ENCODE measurements at regions not wholly inside any gene's neighbourhood (a gene's known extent, or its start where the extent isn't known, plus 50 kb on each side); places are given as distances from the start of the nearest gene placed in this dataset.

- Histone ChIP-seq H3K9me2 (no peaks in the 10 kb centered on the region), H3K4me2 (no peak overlapping the region), H4K20me1 (ENCODE audit: insufficient read depth) (no peaks in the 10 kb centered on the region), H3F3A (replicated peaks; ENCODE audit: insufficient read depth) (no peaks in the 10 kb centered on the region), H2AFZ (ENCODE audit: low read depth) (no peak overlapping the region), H3K4me3 (ENCODE audit: low read depth in 2 of 2, low read length in 1 of 2) (no peak overlapping the region), H3K79me2 (ENCODE audit: insufficient read depth) (no peaks in the 10 kb centered on the region), H3K9me3 (no peaks in the 10 kb centered on the region), H3K4me1 (ENCODE audit: control insufficient read depth in 1 of 2, insufficient read depth in 2 of 2, low read depth in 1 of 2, low read length in 1 of 2) (no peaks in the 10 kb centered on the region), H3K9ac (no peak overlapping the region), H3K27ac (ENCODE audit: low read depth in 2 of 2, low read length in 1 of 2) (no peak overlapping the region), H3K27me3 (ENCODE audit: insufficient read depth) (no peaks in the 10 kb centered on the region), H3K36me3 (replicated peaks in 1 of 2; ENCODE audit: control insufficient read depth in 1 of 2, insufficient read depth in 2 of 2, low read length in 1 of 2) (no peaks in the 10 kb centered on the region)
- TF ChIP-seq, protein P1, sequence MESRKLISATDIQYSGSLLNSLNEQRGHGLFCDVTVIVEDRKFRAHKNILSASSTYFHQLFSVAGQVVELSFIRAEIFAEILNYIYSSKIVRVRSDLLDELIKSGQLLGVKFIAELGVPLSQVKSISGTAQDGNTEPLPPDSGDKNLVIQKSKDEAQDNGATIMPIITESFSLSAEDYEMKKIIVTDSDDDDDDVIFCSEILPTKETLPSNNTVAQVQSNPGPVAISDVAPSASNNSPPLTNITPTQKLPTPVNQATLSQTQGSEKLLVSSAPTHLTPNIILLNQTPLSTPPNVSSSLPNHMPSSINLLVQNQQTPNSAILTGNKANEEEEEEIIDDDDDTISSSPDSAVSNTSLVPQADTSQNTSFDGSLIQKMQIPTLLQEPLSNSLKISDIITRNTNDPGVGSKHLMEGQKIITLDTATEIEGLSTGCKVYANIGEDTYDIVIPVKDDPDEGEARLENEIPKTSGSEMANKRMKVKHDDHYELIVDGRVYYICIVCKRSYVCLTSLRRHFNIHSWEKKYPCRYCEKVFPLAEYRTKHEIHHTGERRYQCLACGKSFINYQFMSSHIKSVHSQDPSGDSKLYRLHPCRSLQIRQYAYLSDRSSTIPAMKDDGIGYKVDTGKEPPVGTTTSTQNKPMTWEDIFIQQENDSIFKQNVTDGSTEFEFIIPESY (IDR thresholded peaks at IDR 0.05; ENCODE audit: borderline replicate concordance, low read depth): no peak
- TF ChIP-seq USF2 (IDR thresholded peaks at IDR 0.05; ENCODE audit: borderline replicate concordance, low read depth, low read length) (no peak), CHD2 (IDR thresholded peaks at IDR 0.05; ENCODE audit: low read length, partially characterized antibody) (no peak), FOXJ3 (CRISPR knock-in tag; IDR thresholded peaks at IDR 0.05) (no peak), POLR2AphosphoS5 (IDR thresholded peaks at IDR 0.05; ENCODE audit: low read depth, low read length) (no peak), CTCF (IDR thresholded peaks at IDR 0.05) (no peak), EZH2phosphoT487 (IDR thresholded peaks at IDR 0.05; ENCODE audit: borderline replicate concordance, low read depth) (no peak), MEF2A (IDR thresholded peaks at IDR 0.05; ENCODE audit: borderline replicate concordance, low read depth) (no peak), FOSL2 (IDR thresholded peaks at IDR 0.05; ENCODE audit: borderline replicate concordance, low read depth) (no peak), JUND (IDR thresholded peaks at IDR 0.05) (no peak), TEAD4 (IDR thresholded peaks at IDR 0.05; ENCODE audit: borderline replicate concordance, insufficient read depth) (no peak), SMC3 (IDR thresholded peaks at IDR 0.05; ENCODE audit: low read depth, low read length) (no peak)
- TF ChIP-seq, protein P2, sequence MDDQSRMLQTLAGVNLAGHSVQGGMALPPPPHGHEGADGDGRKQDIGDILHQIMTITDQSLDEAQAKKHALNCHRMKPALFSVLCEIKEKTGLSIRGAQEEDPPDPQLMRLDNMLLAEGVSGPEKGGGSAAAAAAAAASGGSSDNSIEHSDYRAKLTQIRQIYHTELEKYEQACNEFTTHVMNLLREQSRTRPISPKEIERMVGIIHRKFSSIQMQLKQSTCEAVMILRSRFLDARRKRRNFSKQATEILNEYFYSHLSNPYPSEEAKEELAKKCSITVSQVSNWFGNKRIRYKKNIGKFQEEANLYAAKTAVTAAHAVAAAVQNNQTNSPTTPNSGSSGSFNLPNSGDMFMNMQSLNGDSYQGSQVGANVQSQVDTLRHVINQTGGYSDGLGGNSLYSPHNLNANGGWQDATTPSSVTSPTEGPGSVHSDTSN (IDR thresholded peaks at IDR 0.05): no peak
- TF ChIP-seq, protein P3, sequence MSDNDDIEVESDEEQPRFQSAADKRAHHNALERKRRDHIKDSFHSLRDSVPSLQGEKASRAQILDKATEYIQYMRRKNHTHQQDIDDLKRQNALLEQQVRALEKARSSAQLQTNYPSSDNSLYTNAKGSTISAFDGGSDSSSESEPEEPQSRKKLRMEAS (IDR thresholded peaks at IDR 0.05; ENCODE audit: low read depth): no peak
- WGBS (ENCODE audit: low lambda C conversion rate): 55% methylated on average over 5 of the region's 5 CpGs
- CTCF ChIA-PET: interaction anchor here (0.6 kb wide), 1 partner anchor 867 kb away, joined by 3 read pairs; no protein-coding TSS in a partner anchor
- POLR2A ChIA-PET: no interaction called here
- DNase-seq: no peak
These were observed 111.3 kb upstream of the PCDH9 start for GRCh38 chr13:67341406-67341805.

Data from SK-N-SH (cell line).